A549 (cell line): ENCODE measurements at regions not wholly inside any gene's neighbourhood (a gene's known extent, or its start where the extent isn't known, plus 50 kb on each side); places are given as distances from the start of the nearest gene placed in this dataset.

ENCODE experiments used
- ATAC-seq, 2 experiments: fragments of 200-7000 bp in 1 of 2; fragments of >200 bp in 1 of 2; cut with Nextera tagmentation in 1 of 2; cut with Tn5 transposase in 1 of 2; 3 replicates each; pipeline versions ENCODE4 v1.8.0 to v1.9.1; 2018 to 2020; ENCODE audit warnings: mild to moderate bottlenecking in 1 of 2, moderate library complexity in 1 of 2
- CTCF ChIA-PET: fragments of 300-600 bp; sonication (Branson Sonifier 250); formaldehyde crosslinking; extraction: SDS; loops from one replicate; lab custom pipeline; 2021; ENCODE audit warnings: antibody characterized with exemption, inconsistent platforms; lab: Yijun Ruan, JAX
- POLR2A ChIA-PET: fragments of 350-600 bp; formaldehyde crosslinking; extraction: SDS; loops from one replicate; lab custom pipeline; 2021; ENCODE audit warnings: antibody characterized with exemption, inconsistent platforms; lab: Yijun Ruan, JAX
- DNase-seq, 2 experiments: peaks; one replicate each; pipeline versions ENCODE4 v3.0.0 to v3.0.0-alpha.2; 2011 to 2016; ENCODE audit warnings: low read depth in 1 of 2, low spot score in 1 of 2
- FAIRE-seq: peaks from 2 replicates; lab custom pipeline; 2011; peaks lifted over from hg19 to GRCh38; lab: Jason Lieb, UNC
- H3K27ac ChIP-seq, 2 experiments: fragments of >200 bp; sonication (Bioruptor Twin); formaldehyde crosslinking; 3 replicates each; pipeline ENCODE4 v1.5.1; 2016 to 2017
- H3K4me1 ChIP-seq: fragments of >200 bp; sonication (Bioruptor Twin); formaldehyde crosslinking; 3 replicates; pipeline ENCODE4 v1.6.1; 2016
- H3K4me2 ChIP-seq: fragments of >200 bp; sonication (Bioruptor Twin); formaldehyde crosslinking; 3 replicates; pipeline ENCODE4 v1.6.1; 2016
- H3K4me3 ChIP-seq: fragments of >200 bp; sonication (Bioruptor Twin); formaldehyde crosslinking; 3 replicates; pipeline ENCODE4 v1.5.1; 2016
- H3K9me3 ChIP-seq: fragments of >200 bp; sonication (Bioruptor Twin); formaldehyde crosslinking; 3 replicates; pipeline ENCODE4 v1.6.1; 2016
- ATOH8 ChIP-seq: fragments of 250-450 bp; sonication (Bioruptor Pico); IDR thresholded peaks from 2 replicates; pipeline ENCODE4 v1.5.0; 2020; ENCODE audit warnings: low read depth, mild to moderate bottlenecking, moderate library complexity
- BCL3 ChIP-seq: fragments of >200 bp; sonication (Bioruptor Twin); formaldehyde crosslinking; IDR thresholded peaks from 3 replicates; pipeline ENCODE4 v1.6.1; 2016
- BHLHE40 ChIP-seq: IDR thresholded peaks from 2 replicates; pipeline ENCODE4 v1.6.1; 2012; ENCODE audit warnings: low read depth, low read length, inconsistent platforms
- CEBPB ChIP-seq, 2 experiments: fragments of >200 bp in 1 of 2; sonication (Bioruptor Twin) in 1 of 2; formaldehyde crosslinking in 1 of 2; IDR thresholded peaks; 2 replicates each; pipeline ENCODE4 v1.6.1; 2012 to 2016
- CTCF ChIP-seq: fragments of >200 bp; sonication (Bioruptor Twin); formaldehyde crosslinking; IDR thresholded peaks from 3 replicates; pipeline ENCODE4 v1.5.1; 2016
- E2F6 ChIP-seq: IDR thresholded peaks from 2 replicates; pipeline ENCODE4 v1.6.1; 2012; ENCODE audit warnings: low read depth, borderline replicate concordance
- FOXS1 ChIP-seq: fragments of 250-450 bp; sonication (Bioruptor Pico); IDR thresholded peaks from 2 replicates; pipeline ENCODE4 v1.5.0; 2020; ENCODE audit warnings: mild to moderate bottlenecking, moderate library complexity
- HES2 ChIP-seq: fragments of >200 bp; sonication (Bioruptor Twin); formaldehyde crosslinking; IDR thresholded peaks from 2 replicates; pipeline ENCODE4 v1.6.1; 2016
- HMGXB4 ChIP-seq: fragments of 250-450 bp; sonication (Bioruptor Pico); IDR thresholded peaks from 2 replicates; pipeline ENCODE4 v1.5.0; 2021; ENCODE audit warnings: mild to moderate bottlenecking, moderate library complexity, borderline replicate concordance
- KDM5A ChIP-seq: fragments of 200-600 bp; sonication (generic); IDR thresholded peaks from 2 replicates; pipeline ENCODE4 v1.6.1; 2016; ENCODE audit warnings: antibody characterized with exemption, mild to moderate bottlenecking
- NR3C1 ChIP-seq: fragments of >200 bp; sonication (Bioruptor Twin); formaldehyde crosslinking; IDR thresholded peaks from 3 replicates; pipeline ENCODE4 v1.6.1; 2017
- RARB ChIP-seq: fragments of 250-450 bp; sonication (Bioruptor Pico); IDR thresholded peaks from 2 replicates; pipeline ENCODE4 v1.8.0; 2021; ENCODE audit warnings: mild to moderate bottlenecking, moderate library complexity
- RCOR1 ChIP-seq: fragments of 150-350 bp; IDR thresholded peaks from 2 replicates; pipeline ENCODE4 v1.6.1; 2014; ENCODE audit warnings: antibody characterized with exemption, low read length, low read depth
- REST ChIP-seq: fragments of 200-600 bp; sonication (generic); IDR thresholded peaks from 2 replicates; pipeline ENCODE4 v1.6.1; 2016; ENCODE audit warnings: antibody characterized with exemption, mild to moderate bottlenecking, moderate library complexity
- RFX5 ChIP-seq: fragments of 450-650 bp; IDR thresholded peaks from 2 replicates; pipeline ENCODE4 v1.7.1; 2014; ENCODE audit warnings: antibody characterized with exemption, mild to moderate bottlenecking, moderate library complexity
- RNF2 ChIP-seq: fragments of 200-600 bp; sonication (generic); IDR thresholded peaks from 2 replicates; pipeline ENCODE4 v1.6.1; 2016; ENCODE audit warnings: low read depth, mild to moderate bottlenecking, antibody characterized with exemption, moderate library complexity, borderline replicate concordance
- TFCP2L1 ChIP-seq: fragments of 250-450 bp; sonication (Bioruptor Pico); IDR thresholded peaks from 2 replicates; pipeline ENCODE4 v1.5.0; 2021; ENCODE audit warnings: mild to moderate bottlenecking
- TP53 ChIP-seq: fragments of 250-450 bp; sonication (Bioruptor Pico); IDR thresholded peaks from 2 replicates; pipeline ENCODE4 v1.5.0; 2021; ENCODE audit warnings: mild to moderate bottlenecking, moderate library complexity
- ZFP36 ChIP-seq: fragments of 450-650 bp; IDR thresholded peaks from 2 replicates; pipeline ENCODE4 v1.6.1; 2014; ENCODE audit warnings: borderline replicate concordance; ENCODE audit not compliant: partially characterized antibody
- ZSCAN20 ChIP-seq: fragments of 250-450 bp; sonication (Bioruptor Pico); IDR thresholded peaks from 2 replicates; pipeline ENCODE4 v1.8.0; 2022; ENCODE audit warnings: mild to moderate bottlenecking, moderate library complexity
- WGBS: methylation state at CpG from one replicate; pipeline ENCODE4 v1.1.6; 2017; ENCODE audit errors: missing lambda C conversion rate; 5-methylcytosine and 5-hydroxymethylcytosine counted together

GRCh38 chr20:39163993-39164392 lies 201.8 kb downstream of the DHX35 start:
- H3K4me1 ChIP-seq = no peaks in the 10 kb centered on the region
- H3K9me3 ChIP-seq = no peaks in the 10 kb centered on the region
- no peak overlapping the region for H3K4me3 ChIP-seq
- ATAC-seq (no peak), DNase-seq (no peak), FAIRE-seq (no peak)
- ChIA-PET POLR2A (no interaction called here), CTCF (interaction anchor here (0.8 kb wide), 1 partner anchor 28 kb away, joined by 3 read pairs; no protein-coding TSS in a partner anchor)
- 5% methylated on average over 1 of the region's 1 CpG for WGBS
- no peak overlapping the region for H3K27ac ChIP-seq
- TF ChIP-seq BCL3 = no peak
- no peak for TF ChIP-seq TFCP2L1
- TF ChIP-seq ATOH8 = no peak
- TF ChIP-seq ZSCAN20 (CRISPR knock-in tag) = no peak
- TF ChIP-seq TP53 (CRISPR knock-in tag) = no peak
- no peak for TF ChIP-seq KDM5A
- no peak for TF ChIP-seq CEBPB (IDR thresholded peaks at IDR 0.05)
- TF ChIP-seq FOXS1 (CRISPR knock-in tag) = no peak
- TF ChIP-seq RARB (CRISPR knock-in tag) = no peak
- no peak for TF ChIP-seq RCOR1
- no peak for TF ChIP-seq RFX5
- TF ChIP-seq HMGXB4 = no peak
- no peak for TF ChIP-seq BHLHE40
- H3K4me2 ChIP-seq = no peak overlapping the region

- Histone ChIP-seq H3K9me3 (no peaks in the 10 kb centered on the region), H3K4me3 (no peak overlapping the region), H3K4me1 (no peaks in the 10 kb centered on the region), H3K27ac (no peak overlapping the region), H3K4me2 (no peak overlapping the region)
- POLR2A ChIA-PET = no interaction called here
- FAIRE-seq (no peak), DNase-seq (no peak), ATAC-seq (no peak)
- CTCF ChIA-PET = no interaction called here
- WGBS = 0% methylated on average over 1 of the region's 1 CpG
- TF ChIP-seq E2F6 (no peak), HMGXB4 (no peak), RNF2 (no peak), HES2 (no peak), ZFP36 (no peak), TP53 (CRISPR knock-in tag) (no peak), NR3C1 (no peak), REST (no peak), CTCF (no peak), BCL3 (no peak)
These were observed 199.8 kb downstream of the DHX35 start for GRCh38 chr20:39161900-39162299.
